HG02884 (cell line): ENCODE measurements at regions not wholly inside any gene's neighbourhood (a gene's known extent, or its start where the extent isn't known, plus 50 kb on each side); places are given as distances from the start of the nearest gene placed in this dataset.
"Not testable (repeated sequence)": the region's sequence is repeated elsewhere in the genome, so short reads cannot be mapped to it uniquely, and the experiment has no call there.

Experiments
- ATAC-seq: cut with Tn5 transposase; IDR thresholded peaks from one replicate; pipeline ENCODE4 v1.9.1; 2021; ENCODE audit warnings: mild to moderate bottlenecking, moderate library complexity; ENCODE audit not compliant: unreplicated experiment

DNA sequence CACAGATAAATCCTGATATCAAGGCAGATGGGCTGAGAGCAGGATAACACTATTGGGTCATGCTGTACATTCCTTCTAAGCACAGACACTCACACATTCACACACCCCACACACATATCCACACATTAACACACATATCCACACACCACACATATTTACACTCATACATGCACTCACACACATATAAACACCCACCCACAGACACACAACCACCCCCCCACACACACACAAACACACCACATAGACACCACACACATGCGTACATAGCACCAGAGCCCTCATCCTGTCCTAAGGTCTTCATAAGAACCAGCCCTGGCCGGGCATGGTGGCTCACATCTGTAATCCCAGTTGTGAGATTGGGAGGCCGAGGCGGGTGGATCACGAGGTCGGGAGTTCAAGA, 322.3 kb upstream of the ADCY2 start:
- no peak for ATAC-seq

DNA sequence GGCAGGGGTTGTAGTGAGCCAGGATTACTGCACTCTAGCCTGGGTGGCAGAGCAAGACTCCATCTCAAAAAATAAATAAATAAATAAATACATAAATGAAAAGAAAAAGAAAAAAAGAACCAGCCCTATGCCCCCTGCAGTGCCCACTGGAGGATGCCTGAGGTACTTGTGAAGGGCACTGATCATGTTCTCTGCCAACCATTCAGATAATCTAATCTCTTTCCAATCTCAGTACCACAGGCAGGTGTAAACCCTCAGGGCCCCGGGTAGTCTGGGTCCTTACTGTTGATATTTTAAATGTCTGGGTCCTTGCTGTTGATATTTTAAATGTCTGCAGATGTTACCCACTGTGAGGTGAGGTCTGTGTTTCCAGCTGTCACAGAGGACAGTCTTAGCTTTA, 321.8 kb upstream of the ADCY2 start:
- ATAC-seq: no peak

GRCh38 chr5:7075470-7075869, 320.5 kb upstream of the ADCY2 start:
- no peak for ATAC-seq

DNA sequence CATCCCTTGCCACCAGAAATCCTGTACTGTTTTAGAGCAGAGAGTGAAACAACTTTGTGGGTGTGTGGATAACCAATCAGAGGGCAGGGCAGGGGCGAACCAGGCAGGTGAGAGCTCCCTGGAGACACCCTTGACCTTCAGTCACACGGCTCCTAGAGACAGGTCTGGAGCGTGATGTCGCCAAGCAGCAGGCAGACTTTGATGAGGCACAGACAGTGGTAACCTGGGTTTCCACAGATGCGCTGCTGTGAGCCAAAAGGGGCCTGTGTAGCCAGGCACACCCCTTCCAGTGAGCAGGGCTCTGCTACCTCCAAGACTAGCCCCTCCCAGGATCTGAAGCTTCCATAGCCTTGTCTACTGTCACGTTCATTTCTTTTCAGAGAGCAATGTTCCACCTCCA, 317.8 kb upstream of the ADCY2 start:
- ATAC-seq: no peak

DNA sequence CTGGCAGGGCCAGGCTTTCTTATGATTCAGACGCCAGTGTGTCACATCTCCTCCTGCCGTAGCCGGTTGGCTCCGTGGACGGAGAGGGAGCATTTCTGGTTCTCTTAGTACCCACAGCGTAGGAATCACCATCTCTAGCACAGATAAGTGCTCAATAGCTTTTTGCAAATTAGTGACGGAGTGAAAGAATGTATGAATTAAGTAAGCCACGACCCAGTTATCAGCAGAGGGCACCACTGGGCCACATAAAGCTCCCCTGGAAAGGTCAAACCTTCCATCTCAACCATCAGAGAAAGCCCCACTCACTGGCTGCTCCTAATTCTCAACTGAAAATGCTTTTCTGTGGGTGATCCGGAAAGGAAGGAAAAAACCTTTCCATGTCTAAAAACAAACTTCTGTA, 317.0 kb upstream of the ADCY2 start:
- ATAC-seq: no peak

GRCh38 chr5:7080501-7080900, 315.4 kb upstream of the ADCY2 start:
- ATAC-seq: no peak

DNA sequence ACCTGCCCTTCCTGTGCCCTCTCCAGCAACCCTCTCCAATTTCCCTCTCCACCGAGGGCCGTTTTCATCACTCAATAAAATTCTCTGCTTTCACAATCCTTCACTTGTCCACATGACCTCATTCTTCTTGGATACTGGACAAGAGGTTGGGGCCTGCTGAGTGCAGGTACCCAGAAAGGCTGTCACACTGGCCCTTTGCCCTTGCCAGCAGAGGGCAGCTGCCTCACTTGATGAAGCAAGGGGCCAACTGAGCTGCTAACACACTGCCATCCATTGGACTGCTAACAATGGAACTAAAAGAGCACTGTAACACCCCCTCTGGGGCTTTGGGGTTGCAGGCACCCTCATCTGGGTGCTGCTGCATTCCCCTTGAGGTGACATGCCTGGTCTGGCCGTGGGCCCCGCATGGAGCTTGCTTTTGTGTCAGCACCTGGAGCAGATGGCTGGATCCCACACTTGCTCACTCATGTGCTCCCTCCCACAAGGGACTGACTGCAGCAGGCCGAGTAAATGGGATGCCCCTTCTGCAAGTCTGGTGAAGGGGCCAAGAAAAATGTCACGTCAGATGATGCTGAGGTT, 308.1 kb upstream of the ADCY2 start:
- no peak for ATAC-seq

- no peak for ATAC-seq
Measured at GRCh38 chr5:7088849-7089248, 307.1 kb upstream of the ADCY2 start.

DNA sequence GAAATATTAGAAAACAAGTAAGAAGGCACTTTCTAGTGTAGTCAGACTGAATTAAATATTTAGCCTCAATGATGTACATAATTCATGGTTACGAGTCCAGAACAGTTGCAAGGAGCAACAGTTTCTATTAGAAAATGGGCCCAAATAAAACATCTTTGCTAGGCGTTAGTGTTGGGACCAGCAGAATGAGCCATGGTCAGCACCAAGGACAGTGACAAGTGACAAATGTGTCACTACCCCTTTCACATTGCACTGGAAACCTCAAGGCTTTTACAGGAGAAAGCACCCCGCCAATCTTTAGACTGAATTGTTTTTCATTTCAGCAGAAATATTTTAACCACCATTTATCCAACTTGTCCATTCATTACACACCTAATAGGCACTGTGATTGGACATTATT, 301.3 kb upstream of the ADCY2 start:
- no peak for ATAC-seq

- no peak for ATAC-seq
Measured at GRCh38 chr5:7096294-7096693, 299.6 kb upstream of the ADCY2 start.

GRCh38 chr5:7105358-7105757, 290.6 kb upstream of the ADCY2 start:
- no peak for ATAC-seq

DNA sequence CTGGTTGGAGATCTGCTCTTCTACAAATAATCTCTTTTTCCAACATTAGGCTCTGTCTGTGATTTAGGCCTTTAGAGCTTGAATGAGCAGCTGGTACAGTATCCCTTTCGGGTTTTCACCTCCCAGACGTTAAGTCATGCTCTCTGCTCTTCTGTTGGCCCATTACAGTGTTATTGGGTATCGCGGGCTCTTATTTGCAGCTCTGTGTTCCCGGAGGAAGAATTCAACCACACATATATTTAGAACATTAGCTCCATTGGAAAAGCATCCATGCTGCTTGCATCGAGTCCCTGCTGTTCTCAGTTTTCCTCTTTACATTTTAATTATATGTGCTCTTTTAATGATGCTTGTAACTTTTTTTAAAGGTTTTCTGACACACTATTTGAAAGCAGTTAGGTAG, 278.0 kb upstream of the ADCY2 start:
- ATAC-seq: no peak

DNA sequence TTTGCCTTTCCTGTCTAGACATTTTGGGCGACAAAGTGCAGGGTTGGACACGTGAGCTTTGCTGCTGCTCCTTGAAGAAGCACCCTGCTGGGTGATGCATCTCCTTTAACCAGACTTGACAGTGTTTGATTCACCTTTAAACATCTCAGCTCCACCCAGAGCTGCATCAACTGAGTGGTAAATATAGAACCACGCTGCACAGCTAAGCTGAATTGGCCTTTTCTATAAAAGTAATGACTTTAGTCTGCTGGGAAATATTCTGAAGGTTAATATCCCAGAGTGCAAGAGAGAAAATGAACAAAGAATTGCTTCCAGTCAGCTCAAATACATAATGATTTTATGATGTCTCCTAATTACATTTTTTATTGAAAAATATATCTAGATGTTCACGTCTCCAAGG, 264.3 kb upstream of the ADCY2 start:
- no peak for ATAC-seq

DNA sequence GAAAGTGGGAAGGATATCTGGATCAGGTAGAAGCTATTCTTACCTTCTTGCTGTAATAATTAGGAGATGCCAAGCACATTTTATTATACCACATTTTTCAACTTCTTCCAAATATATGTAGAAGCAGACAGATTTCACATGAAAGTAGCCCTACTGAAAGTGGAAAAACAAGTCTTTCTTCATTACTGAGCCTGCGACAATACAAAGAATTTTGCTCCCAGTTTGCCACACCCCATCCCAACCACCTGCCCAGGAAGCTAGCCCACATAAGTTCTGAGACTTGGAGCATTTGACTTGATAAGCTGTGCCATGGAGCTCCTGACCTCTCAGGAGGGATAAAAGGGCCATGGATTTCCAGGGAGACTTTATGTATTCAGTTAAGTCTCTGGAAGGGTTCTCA, 249.1 kb upstream of the ADCY2 start:
- ATAC-seq: no peak

DNA sequence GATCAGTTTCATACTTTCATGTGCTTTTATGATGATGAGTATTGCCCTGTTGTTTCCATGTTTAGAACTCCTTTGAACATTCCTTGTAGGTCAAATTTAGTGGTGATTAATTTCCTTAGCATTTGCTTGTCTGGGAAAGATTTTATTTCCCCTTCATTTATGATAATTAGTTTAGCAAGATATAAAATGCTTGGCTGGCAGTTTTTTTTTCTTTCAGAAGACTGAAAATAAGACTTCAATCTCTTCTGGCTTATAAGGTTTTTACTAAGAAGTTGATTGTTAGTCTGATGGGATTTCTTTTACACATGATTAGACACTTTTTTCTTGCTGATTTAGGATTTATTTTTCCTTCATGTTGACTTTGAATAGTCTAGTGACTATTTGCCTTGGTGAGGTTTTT, 238.9 kb upstream of the ADCY2 start:
- ATAC-seq: no peak

- ATAC-seq: no peak
Measured at GRCh38 chr5:7169240-7169878, 226.6 kb upstream of the ADCY2 start.

GRCh38 chr5:7170785-7171184, 225.2 kb upstream of the ADCY2 start:
- ATAC-seq: not testable (repeated sequence)

DNA sequence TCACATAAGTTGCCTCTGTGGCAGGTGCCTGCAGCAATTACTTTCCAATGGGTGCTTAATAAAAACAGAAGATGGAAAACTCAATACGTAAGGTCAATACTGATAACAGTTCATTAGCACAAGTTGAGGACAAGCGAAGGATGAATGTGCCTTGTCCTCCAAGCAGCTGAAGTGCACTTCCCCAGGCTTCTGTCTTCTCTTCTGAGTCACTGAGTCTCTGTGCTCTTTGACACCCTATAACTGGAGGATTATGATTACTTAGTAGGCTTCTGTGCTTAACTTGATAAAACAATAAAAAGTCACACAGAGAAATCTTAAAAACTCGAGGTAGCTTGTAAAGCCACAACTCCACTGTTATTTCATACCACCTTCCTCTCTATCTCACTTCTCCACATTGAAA, 216.6 kb upstream of the ADCY2 start:
- no peak for ATAC-seq

- ATAC-seq: no peak
Measured at GRCh38 chr5:7181841-7182240, 214.1 kb upstream of the ADCY2 start.

GRCh38 chr5:7185742-7186141, 210.2 kb upstream of the ADCY2 start:
- no peak for ATAC-seq

- no peak for ATAC-seq
Measured at GRCh38 chr5:7186818-7187217, 209.1 kb upstream of the ADCY2 start.

DNA sequence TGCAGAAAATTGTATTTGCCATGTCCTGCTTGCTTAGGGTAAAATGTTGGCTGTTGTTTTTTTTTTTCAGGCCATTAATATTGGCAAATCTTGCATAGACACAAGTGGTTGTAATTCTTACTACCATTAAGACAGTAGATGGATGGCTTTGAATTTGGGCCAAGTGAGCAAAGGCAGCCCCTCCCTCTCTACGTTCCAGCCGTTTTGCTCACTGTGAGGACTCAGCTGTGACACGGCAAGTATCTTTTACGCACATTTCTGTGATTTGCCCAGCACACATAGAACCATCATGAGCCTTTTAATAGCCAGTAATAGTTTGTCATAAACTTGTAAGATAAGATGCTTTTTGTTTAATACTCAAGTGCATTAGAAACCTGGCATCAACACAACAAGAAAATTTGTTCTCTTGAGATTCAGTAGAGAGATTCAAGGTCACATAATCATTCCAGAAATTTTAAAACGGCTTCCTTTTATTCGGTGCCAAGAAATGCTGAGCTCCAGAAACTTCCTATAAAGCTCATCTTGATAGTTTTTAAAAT, 205.2 kb upstream of the ADCY2 start:
- ATAC-seq: no peak

DNA sequence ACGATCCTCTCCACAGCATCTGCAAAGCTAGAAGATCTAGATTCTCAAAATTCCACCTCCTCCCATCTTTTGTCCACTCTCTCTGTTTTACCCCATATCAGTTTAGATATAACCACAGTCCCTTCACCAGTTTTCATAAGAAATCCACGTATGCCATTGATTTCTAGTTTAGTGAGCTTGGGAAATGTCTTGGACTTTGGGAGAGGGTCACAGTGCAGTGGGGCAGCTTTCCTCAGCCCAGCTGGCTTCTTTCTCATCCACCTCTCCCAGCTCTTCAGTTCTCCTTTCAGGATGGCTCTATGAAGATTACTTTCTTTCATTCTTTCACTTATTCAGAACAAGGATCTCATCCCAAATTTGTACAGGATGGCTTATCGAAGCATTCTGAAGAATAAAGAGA, 203.9 kb upstream of the ADCY2 start:
- no peak for ATAC-seq
